ENCODE measurements at regions not wholly inside any gene's neighbourhood (a gene's known extent, or its start where the extent isn't known, plus 50 kb on each side); places are given as distances from the start of the nearest gene placed in this dataset.

- no peak for TF ChIP-seq CTCF (IDR thresholded peaks at IDR 0.05 in 2 of 3, conservative IDR thresholded peaks at IDR 0.05 in 1 of 3; ENCODE audit: insufficient read depth in 2 of 3, low read depth in 1 of 3, low read length in 3 of 3)
- TF ChIP-seq BHLHE40 (IDR thresholded peaks at IDR 0.05; ENCODE audit: low read length): no peak
- TF ChIP-seq ATF3 (IDR thresholded peaks at IDR 0.05): no peak
- no peak for TF ChIP-seq ATF3 (CRISPR knock-in tag; conservative IDR thresholded peaks at IDR 0.05)
- TF ChIP-seq HMGXB4 (CRISPR knock-in tag; IDR thresholded peaks at IDR 0.05): no peak
- TF ChIP-seq RFX5 (IDR thresholded peaks at IDR 0.05; ENCODE audit: low read depth, low read length): no peak
- no peak for TF ChIP-seq YY1 (IDR thresholded peaks at IDR 0.05; ENCODE audit: borderline replicate concordance in 1 of 3, control insufficient read depth in 1 of 3, extremely low read depth in 1 of 3, insufficient read depth in 3 of 3, insufficient read length in 1 of 3, insufficient replicate concordance in 2 of 3, low read depth in 1 of 3, low read length in 2 of 3)
- no peak for TF ChIP-seq ZFX (CRISPR knock-in tag; IDR thresholded peaks at IDR 0.05)
- no peak for TF ChIP-seq POLR2AphosphoS5 (IDR thresholded peaks at IDR 0.05; ENCODE audit: control insufficient read depth, insufficient read depth, low read depth, low read length)
- TF ChIP-seq U2AF1 (optimal IDR thresholded peaks at IDR 0.05; ENCODE audit: low read depth, low read length): no peak
Measured at GRCh38 chr3:56672-57071, 139.9 kb upstream of the CHL1 start.

Measured in K562 (cell line).